ENCODE measurements at regions not wholly inside any gene's neighbourhood (a gene's known extent, or its start where the extent isn't known, plus 50 kb on each side); places are given as distances from the start of the nearest gene placed in this dataset.

- Histone ChIP-seq H3K4me1 (ENCODE audit: insufficient read depth, low read length) (no peaks in the 10 kb centered on the region), H3K27me3 (ENCODE audit: insufficient read depth, low read length, poor library complexity) (no peaks in the 10 kb centered on the region), H3K9ac (ENCODE audit: low read depth, low read length) (no peak overlapping the region), H3K36me3 (ENCODE audit: insufficient read depth, low read length) (no peaks in the 10 kb centered on the region), H3K79me2 (ENCODE audit: insufficient read depth, low read length) (no peaks in the 10 kb centered on the region), H2AFZ (ENCODE audit: low read depth, low read length) (no peak overlapping the region), H3K27ac (ENCODE audit: low read length) (no peak overlapping the region), H3K4me3 (ENCODE audit: low read depth in 1 of 2, low read length in 2 of 2) (no peak overlapping the region), H3K4me2 (ENCODE audit: insufficient read depth, low read length) (no peak overlapping the region), H4K20me1 (ENCODE audit: insufficient read depth, low read length) (no peaks in the 10 kb centered on the region), H3K9me3 (ENCODE audit: insufficient read depth, low read length, severe bottlenecking) (no peaks in the 10 kb centered on the region)
- TF ChIP-seq EZH2 (IDR thresholded peaks at IDR 0.05; ENCODE audit: borderline replicate concordance, low read depth, low read length, severe bottlenecking) (no peak), CTCF (IDR thresholded peaks at IDR 0.05; ENCODE audit: borderline replicate concordance, extremely low read depth, low read length, poor library complexity, severe bottlenecking) (no peak)
- no peak for ATAC-seq (ENCODE audit: insufficient read depth, low read depth)
- DNase-seq: no peak
These were observed 277.0 kb downstream of the MRPL39 start for GRCh38 chr21:25330266-25330665.

- Histone ChIP-seq H3K4me2 (ENCODE audit: insufficient read depth, low read length) (no peak overlapping the region), H3K4me1 (ENCODE audit: insufficient read depth, low read length) (no peaks in the 10 kb centered on the region), H4K20me1 (ENCODE audit: insufficient read depth, low read length) (no peaks in the 10 kb centered on the region), H3K36me3 (ENCODE audit: insufficient read depth, low read length) (no peaks in the 10 kb centered on the region), H3K4me3 (ENCODE audit: low read depth in 1 of 2, low read length in 2 of 2) (no peak overlapping the region), H3K27me3 (ENCODE audit: insufficient read depth, low read length, poor library complexity) (no peaks in the 10 kb centered on the region), H3K27ac (ENCODE audit: low read length) (no peak overlapping the region), H3K9me3 (ENCODE audit: insufficient read depth, low read length, severe bottlenecking) (no peaks in the 10 kb centered on the region), H3K9ac (ENCODE audit: low read depth, low read length) (no peak overlapping the region), H2AFZ (ENCODE audit: low read depth, low read length) (no peak overlapping the region), H3K79me2 (ENCODE audit: insufficient read depth, low read length) (no peaks in the 10 kb centered on the region)
- no peak for DNase-seq
- TF ChIP-seq EZH2 (IDR thresholded peaks at IDR 0.05; ENCODE audit: borderline replicate concordance, low read depth, low read length, severe bottlenecking): no peak
- ATAC-seq (ENCODE audit: insufficient read depth, low read depth): no peak
These were observed 278.0 kb downstream of the MRPL39 start for GRCh38 chr21:25329227-25329825.

GRCh38 chr21:25328736-25329135 is 278.5 kb downstream of the MRPL39 start:
- no peaks in the 10 kb centered on the region for H3K36me3 ChIP-seq (ENCODE audit: insufficient read depth, low read length)

GRCh38 chr21:25326181-25326580 is 281.1 kb downstream of the MRPL39 start:
- DNase-seq (no peak), ATAC-seq (ENCODE audit: insufficient read depth, low read depth) (no peak)
- H3K27ac ChIP-seq (ENCODE audit: low read length): no peak overlapping the region
- H3K4me2 ChIP-seq (ENCODE audit: insufficient read depth, low read length): no peak overlapping the region
- H3K4me1 ChIP-seq (ENCODE audit: insufficient read depth, low read length): no peaks in the 10 kb centered on the region
- H3K79me2 ChIP-seq (ENCODE audit: insufficient read depth, low read length): no peaks in the 10 kb centered on the region
- no peak overlapping the region for H3K9ac ChIP-seq (ENCODE audit: low read depth, low read length)
- H3K27me3 ChIP-seq (ENCODE audit: insufficient read depth, low read length, poor library complexity): no peaks in the 10 kb centered on the region
- no peaks in the 10 kb centered on the region for H3K9me3 ChIP-seq (ENCODE audit: insufficient read depth, low read length, severe bottlenecking)
- H3K4me3 ChIP-seq (ENCODE audit: low read depth in 1 of 2, low read length in 2 of 2): no peak overlapping the region
- H3K36me3 ChIP-seq (ENCODE audit: insufficient read depth, low read length): no peaks in the 10 kb centered on the region
- no peak for TF ChIP-seq EZH2 (IDR thresholded peaks at IDR 0.05; ENCODE audit: borderline replicate concordance, low read depth, low read length, severe bottlenecking)
- no peak for TF ChIP-seq CTCF (IDR thresholded peaks at IDR 0.05; ENCODE audit: borderline replicate concordance, extremely low read depth, low read length, poor library complexity, severe bottlenecking)
- H2AFZ ChIP-seq (ENCODE audit: low read depth, low read length): no peak overlapping the region
- no peaks in the 10 kb centered on the region for H4K20me1 ChIP-seq (ENCODE audit: insufficient read depth, low read length)

More at GRCh38 chr21:25328736-25329135, 278.5 kb downstream of the MRPL39 start:
- no peak for TF ChIP-seq CTCF (IDR thresholded peaks at IDR 0.05; ENCODE audit: borderline replicate concordance, extremely low read depth, low read length, poor library complexity, severe bottlenecking)
- no peak for TF ChIP-seq EZH2 (IDR thresholded peaks at IDR 0.05; ENCODE audit: borderline replicate concordance, low read depth, low read length, severe bottlenecking)
- Histone ChIP-seq H3K4me3 (ENCODE audit: low read depth in 1 of 2, low read length in 2 of 2) (no peak overlapping the region), H3K27ac (ENCODE audit: low read length) (no peak overlapping the region), H4K20me1 (ENCODE audit: insufficient read depth, low read length) (no peaks in the 10 kb centered on the region), H3K9ac (ENCODE audit: low read depth, low read length) (no peak overlapping the region), H3K27me3 (ENCODE audit: insufficient read depth, low read length, poor library complexity) (no peaks in the 10 kb centered on the region), H3K79me2 (ENCODE audit: insufficient read depth, low read length) (no peaks in the 10 kb centered on the region), H3K4me1 (ENCODE audit: insufficient read depth, low read length) (no peaks in the 10 kb centered on the region), H3K9me3 (ENCODE audit: insufficient read depth, low read length, severe bottlenecking) (no peaks in the 10 kb centered on the region), H3K4me2 (ENCODE audit: insufficient read depth, low read length) (no peak overlapping the region), H2AFZ (ENCODE audit: low read depth, low read length) (no peak overlapping the region)
- no peak for DNase-seq
- no peak for ATAC-seq (ENCODE audit: insufficient read depth, low read depth)

Data from DND-41 (cell line).